ENCODE measurements at regions not wholly inside any gene's neighbourhood (a gene's known extent, or its start where the extent isn't known, plus 50 kb on each side); places are given as distances from the start of the nearest gene placed in this dataset.

DNA sequence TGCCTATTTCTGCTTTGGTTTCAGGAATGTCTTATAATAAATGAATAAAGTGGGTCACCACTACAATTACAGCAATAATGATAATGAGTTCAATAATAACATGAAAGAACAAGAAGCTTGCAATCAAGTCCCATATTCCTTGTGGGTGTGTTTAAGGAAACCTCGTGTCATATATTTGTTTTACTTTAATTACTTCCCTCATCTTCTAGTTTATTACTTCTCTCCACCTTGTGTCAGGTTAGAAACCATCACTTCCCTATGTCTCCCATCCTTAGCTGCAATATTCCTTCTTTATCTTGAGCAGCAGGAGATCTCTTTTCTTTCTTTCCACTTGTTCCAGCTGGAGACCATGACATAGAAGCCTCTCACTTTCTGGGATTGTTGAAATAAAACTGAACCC is 384.0 kb upstream of the TMEM132C start (continued):
- TF ChIP-seq CBX5 (IDR thresholded peaks at IDR 0.05; ENCODE audit: low read depth) (no peak), EZH2 (IDR thresholded peaks at IDR 0.05; ENCODE audit: borderline replicate concordance, control insufficient read depth, low read depth, low read length) (no peak), CREB1 (IDR thresholded peaks at IDR 0.05; ENCODE audit: low read depth) (no peak), ZZZ3 (IDR thresholded peaks at IDR 0.05; ENCODE audit: control insufficient read depth, insufficient read length, low read depth) (no peak), BACH1 (IDR thresholded peaks at IDR 0.05; ENCODE audit: borderline replicate concordance) (no peak), NFYA (IDR thresholded peaks at IDR 0.05; ENCODE audit: borderline replicate concordance, low read depth, low read length) (no peak)

- POLR2A ChIA-PET = no interaction called here
- no peaks in the 10 kb centered on the region for H3K9me3 ChIP-seq (replicated peaks; ENCODE audit: control insufficient read depth, insufficient read depth, low read length)
- ATAC-seq = no peak
These were observed 380.8 kb upstream of the TMEM132C start for GRCh38 chr12:127885954-127886750.

More at GRCh38 chr12:127885954-127886750, 380.8 kb upstream of the TMEM132C start:
- Histone ChIP-seq H3K4me1 (ENCODE audit: control insufficient read depth, insufficient read depth, low read length) (no peaks in the 10 kb centered on the region), H3K27ac (ENCODE audit: control insufficient read depth, insufficient read depth) (no peak overlapping the region), H3K4me2 (ENCODE audit: control insufficient read depth, insufficient read depth) (no peak overlapping the region), H3K27me3 (replicated peaks in 1 of 2; ENCODE audit: control insufficient read depth in 2 of 2, insufficient read depth in 2 of 2, low read length in 1 of 2) (no peaks in the 10 kb centered on the region), H4K20me1 (ENCODE audit: control insufficient read depth, insufficient read depth) (no peaks in the 10 kb centered on the region), H3K4me3 (no peak overlapping the region), H2AFZ (ENCODE audit: control insufficient read depth, low read depth, low read length) (no peak overlapping the region), H3K9ac (ENCODE audit: control insufficient read depth, insufficient read depth, low read length) (no peak overlapping the region), H3K36me3 (ENCODE audit: control insufficient read depth in 2 of 2, insufficient read depth in 2 of 2, low read length in 1 of 2) (no peaks in the 10 kb centered on the region), H3K79me2 (ENCODE audit: control insufficient read depth, insufficient read depth, low read length) (no peaks in the 10 kb centered on the region)
- FAIRE-seq (no peak), DNase-seq (ENCODE audit: low read depth, low spot score) (no peak)
- SMC1A ChIA-PET (ENCODE audit: uncharacterized antibody, unreplicated experiment) = no interaction called here
- in situ Hi-C loops (cut with MboI) = no loop called here
- 20% methylated on average over 5 of the region's 5 CpGs for WGBS (ENCODE audit: insufficient coverage, insufficient replicate concordance, low lambda C conversion rate, missing lambda C conversion rate)
- TF ChIP-seq, protein P1, sequence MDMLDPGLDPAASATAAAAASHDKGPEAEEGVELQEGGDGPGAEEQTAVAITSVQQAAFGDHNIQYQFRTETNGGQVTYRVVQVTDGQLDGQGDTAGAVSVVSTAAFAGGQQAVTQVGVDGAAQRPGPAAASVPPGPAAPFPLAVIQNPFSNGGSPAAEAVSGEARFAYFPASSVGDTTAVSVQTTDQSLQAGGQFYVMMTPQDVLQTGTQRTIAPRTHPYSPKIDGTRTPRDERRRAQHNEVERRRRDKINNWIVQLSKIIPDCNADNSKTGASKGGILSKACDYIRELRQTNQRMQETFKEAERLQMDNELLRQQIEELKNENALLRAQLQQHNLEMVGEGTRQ (IDR thresholded peaks at IDR 0.05; ENCODE audit: borderline replicate concordance, low read depth, low read length) = no peak
- TF ChIP-seq MTA2 (IDR thresholded peaks at IDR 0.05; ENCODE audit: low read depth) (no peak), BHLHE40 (IDR thresholded peaks at IDR 0.05; ENCODE audit: borderline replicate concordance in 1 of 2, low read depth in 2 of 2, low read length in 1 of 2) (no peak)
- CTCF ChIA-PET = no interaction called here
- intact Hi-C loops (cut with micrococcal nuclease; ENCODE audit: unreplicated experiment) = no loop called here
- RAD21 ChIA-PET (ENCODE audit: unreplicated experiment) = no interaction called here
- no TSS peak for BruUV-seq (replicated peaks)
